ENCODE measurements at regions not wholly inside any gene's neighbourhood (a gene's known extent, or its start where the extent isn't known, plus 50 kb on each side); places are given as distances from the start of the nearest gene placed in this dataset.

DNA sequence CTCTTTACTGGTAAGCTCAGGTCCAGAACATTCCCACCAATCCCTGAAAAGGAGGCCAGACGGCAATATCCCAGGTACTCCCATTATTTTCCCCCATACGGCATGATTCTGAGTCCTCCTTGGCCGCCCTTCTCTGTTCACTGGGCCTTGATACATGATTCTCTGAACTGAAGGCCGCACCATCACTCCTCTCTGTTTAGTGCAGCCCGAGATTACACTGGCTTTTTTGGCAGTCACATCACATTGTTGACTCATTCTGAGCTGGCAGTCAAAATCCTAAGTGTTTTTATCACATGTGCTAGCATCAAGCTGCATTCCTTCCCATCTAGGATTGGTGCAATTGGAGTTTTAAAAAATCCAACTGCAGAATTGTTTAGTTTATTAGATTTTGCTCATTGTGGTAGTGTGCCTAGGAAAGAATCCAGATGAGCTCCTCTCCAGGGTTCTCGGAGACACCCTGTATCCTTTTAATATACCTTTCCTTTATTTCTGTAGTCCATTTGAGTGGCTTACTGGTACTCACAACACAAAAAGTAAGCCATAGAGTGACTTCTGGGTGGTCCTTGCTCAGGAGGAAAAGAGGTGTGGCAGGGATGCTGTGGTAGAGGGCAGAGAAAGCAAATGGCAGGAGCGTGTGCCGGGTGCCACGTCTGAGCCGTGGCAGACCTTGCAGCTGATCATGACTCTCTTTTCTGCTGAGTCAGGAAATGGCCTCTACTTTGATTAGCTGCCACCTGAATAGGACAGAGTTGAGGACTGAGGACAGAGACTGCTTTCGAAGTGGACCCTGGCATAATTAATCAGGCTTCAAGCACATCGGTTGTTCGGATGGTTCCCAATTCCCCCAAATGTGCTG lies 121.1 kb upstream of the IL12B start:
- TF ChIP-seq SPI1 (IDR thresholded peaks at IDR 0.05; ENCODE audit: borderline replicate concordance, low read depth) (no peak), POLR2AphosphoS5 (IDR thresholded peaks at IDR 0.05; ENCODE audit: low read depth) (no peak), GABPA (IDR thresholded peaks at IDR 0.05; ENCODE audit: low read depth) (no peak)
- TF ChIP-seq, protein P1, sequence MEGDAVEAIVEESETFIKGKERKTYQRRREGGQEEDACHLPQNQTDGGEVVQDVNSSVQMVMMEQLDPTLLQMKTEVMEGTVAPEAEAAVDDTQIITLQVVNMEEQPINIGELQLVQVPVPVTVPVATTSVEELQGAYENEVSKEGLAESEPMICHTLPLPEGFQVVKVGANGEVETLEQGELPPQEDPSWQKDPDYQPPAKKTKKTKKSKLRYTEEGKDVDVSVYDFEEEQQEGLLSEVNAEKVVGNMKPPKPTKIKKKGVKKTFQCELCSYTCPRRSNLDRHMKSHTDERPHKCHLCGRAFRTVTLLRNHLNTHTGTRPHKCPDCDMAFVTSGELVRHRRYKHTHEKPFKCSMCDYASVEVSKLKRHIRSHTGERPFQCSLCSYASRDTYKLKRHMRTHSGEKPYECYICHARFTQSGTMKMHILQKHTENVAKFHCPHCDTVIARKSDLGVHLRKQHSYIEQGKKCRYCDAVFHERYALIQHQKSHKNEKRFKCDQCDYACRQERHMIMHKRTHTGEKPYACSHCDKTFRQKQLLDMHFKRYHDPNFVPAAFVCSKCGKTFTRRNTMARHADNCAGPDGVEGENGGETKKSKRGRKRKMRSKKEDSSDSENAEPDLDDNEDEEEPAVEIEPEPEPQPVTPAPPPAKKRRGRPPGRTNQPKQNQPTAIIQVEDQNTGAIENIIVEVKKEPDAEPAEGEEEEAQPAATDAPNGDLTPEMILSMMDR (IDR thresholded peaks at IDR 0.05; ENCODE audit: insufficient read depth, low read length): no peak
- TF ChIP-seq, protein P2, sequence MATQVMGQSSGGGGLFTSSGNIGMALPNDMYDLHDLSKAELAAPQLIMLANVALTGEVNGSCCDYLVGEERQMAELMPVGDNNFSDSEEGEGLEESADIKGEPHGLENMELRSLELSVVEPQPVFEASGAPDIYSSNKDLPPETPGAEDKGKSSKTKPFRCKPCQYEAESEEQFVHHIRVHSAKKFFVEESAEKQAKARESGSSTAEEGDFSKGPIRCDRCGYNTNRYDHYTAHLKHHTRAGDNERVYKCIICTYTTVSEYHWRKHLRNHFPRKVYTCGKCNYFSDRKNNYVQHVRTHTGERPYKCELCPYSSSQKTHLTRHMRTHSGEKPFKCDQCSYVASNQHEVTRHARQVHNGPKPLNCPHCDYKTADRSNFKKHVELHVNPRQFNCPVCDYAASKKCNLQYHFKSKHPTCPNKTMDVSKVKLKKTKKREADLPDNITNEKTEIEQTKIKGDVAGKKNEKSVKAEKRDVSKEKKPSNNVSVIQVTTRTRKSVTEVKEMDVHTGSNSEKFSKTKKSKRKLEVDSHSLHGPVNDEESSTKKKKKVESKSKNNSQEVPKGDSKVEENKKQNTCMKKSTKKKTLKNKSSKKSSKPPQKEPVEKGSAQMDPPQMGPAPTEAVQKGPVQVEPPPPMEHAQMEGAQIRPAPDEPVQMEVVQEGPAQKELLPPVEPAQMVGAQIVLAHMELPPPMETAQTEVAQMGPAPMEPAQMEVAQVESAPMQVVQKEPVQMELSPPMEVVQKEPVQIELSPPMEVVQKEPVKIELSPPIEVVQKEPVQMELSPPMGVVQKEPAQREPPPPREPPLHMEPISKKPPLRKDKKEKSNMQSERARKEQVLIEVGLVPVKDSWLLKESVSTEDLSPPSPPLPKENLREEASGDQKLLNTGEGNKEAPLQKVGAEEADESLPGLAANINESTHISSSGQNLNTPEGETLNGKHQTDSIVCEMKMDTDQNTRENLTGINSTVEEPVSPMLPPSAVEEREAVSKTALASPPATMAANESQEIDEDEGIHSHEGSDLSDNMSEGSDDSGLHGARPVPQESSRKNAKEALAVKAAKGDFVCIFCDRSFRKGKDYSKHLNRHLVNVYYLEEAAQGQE (IDR thresholded peaks at IDR 0.05; ENCODE audit: insufficient replicate concordance, low read depth): no peak
- Histone ChIP-seq H3K27ac (replicated peaks) (no peak overlapping the region), H3K27me3 (ENCODE audit: insufficient read depth, poor library complexity, severe bottlenecking) (peaks cover 2% of the 10 kb centered on the region), H3K4me3 (replicated peaks; ENCODE audit: insufficient read depth, low read length) (no peak overlapping the region)
- no peak for DNase-seq (ENCODE audit: low read depth in 1 of 2, low spot score in 1 of 2)

- H3K4me3 ChIP-seq (replicated peaks; ENCODE audit: insufficient read depth, low read length): no peak overlapping the region
- H3K27ac ChIP-seq (replicated peaks): no peak overlapping the region
- peak in 1 of 2 experiments; percentile 25 for DNase-seq (ENCODE audit: low read depth in 1 of 2, low spot score in 1 of 2)
- H3K27me3 ChIP-seq (ENCODE audit: insufficient read depth, poor library complexity, severe bottlenecking): peaks cover 2% of the 10 kb centered on the region
- TF ChIP-seq SPI1 (IDR thresholded peaks at IDR 0.05; ENCODE audit: borderline replicate concordance, low read depth) (peak; percentile 39; the same call in 1 of the 2 replicates), GABPA (IDR thresholded peaks at IDR 0.05; ENCODE audit: low read depth) (peak; percentile 63; the same call in 1 of the 2 replicates)
- TF ChIP-seq, protein P2 (IDR thresholded peaks at IDR 0.05; ENCODE audit: insufficient replicate concordance, low read depth): no peak
Measured at GRCh38 chr5:159452480-159453167, 122.3 kb upstream of the IL12B start.

DNA sequence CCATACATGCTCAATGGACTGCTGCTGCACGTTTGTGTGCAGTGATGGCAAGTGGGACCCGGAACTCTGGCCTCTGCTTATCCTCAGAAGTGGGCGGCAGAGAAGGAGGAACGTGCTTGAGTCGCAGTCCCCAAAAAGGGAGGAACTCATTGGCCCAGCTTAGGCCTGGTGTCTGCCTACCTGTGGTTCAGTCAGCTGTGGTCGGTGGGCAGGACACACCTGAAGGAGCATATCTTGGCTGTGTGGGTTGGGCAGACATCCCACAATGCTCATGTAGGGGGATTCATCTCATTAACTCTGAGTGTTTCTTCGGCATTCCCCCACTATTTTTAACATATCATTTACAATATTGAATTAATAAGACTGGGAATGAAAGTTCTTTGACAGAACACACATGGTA lies 122.9 kb upstream of the IL12B start:
- Histone ChIP-seq H3K27me3 (ENCODE audit: insufficient read depth, poor library complexity, severe bottlenecking) (peaks cover 2% of the 10 kb centered on the region), H3K27ac (replicated peaks) (no peak overlapping the region), H3K4me3 (replicated peaks; ENCODE audit: insufficient read depth, low read length) (no peak overlapping the region)
- TF ChIP-seq GABPA (IDR thresholded peaks at IDR 0.05; ENCODE audit: low read depth): no peak
- TF ChIP-seq, protein P2 (IDR thresholded peaks at IDR 0.05; ENCODE audit: insufficient replicate concordance, low read depth): no peak
- TF ChIP-seq POLR2AphosphoS5 (IDR thresholded peaks at IDR 0.05; ENCODE audit: low read depth): no peak
- TF ChIP-seq SPI1 (IDR thresholded peaks at IDR 0.05; ENCODE audit: borderline replicate concordance, low read depth): no peak
- TF ChIP-seq, protein P1 (IDR thresholded peaks at IDR 0.05; ENCODE audit: insufficient read depth, low read length): no peak
- no peak for DNase-seq (ENCODE audit: low read depth in 1 of 2, low spot score in 1 of 2)
